Keratinocyte (primary cell): ENCODE measurements at regions not wholly inside any gene's neighbourhood (a gene's known extent, or its start where the extent isn't known, plus 50 kb on each side); places are given as distances from the start of the nearest gene placed in this dataset.

ENCODE experiments used
- EZH2 ChIP-seq: IDR thresholded peaks from one replicate; pipeline ENCODE4 v1.6.1; 2012; ENCODE audit warnings: inconsistent platforms, mild to moderate bottlenecking, low read length, moderate library complexity
- TF ChIP-seq, protein P1 (sequence below), 3 experiments: IDR thresholded peaks in 1 of 3; conservative IDR thresholded peaks in 1 of 3; optimal IDR thresholded peaks in 1 of 3; 2 replicates in 2 of 3; 3 replicates in 1 of 3; pipeline versions ENCODE3 to v1.5.1; 2011; ENCODE audit warnings: low read length in 3 of 3, mild to moderate bottlenecking in 3 of 3, moderate library complexity in 2 of 3, control low read depth in 1 of 3, inconsistent platforms in 1 of 3; ENCODE audit not compliant: insufficient read depth in 2 of 3; ENCODE audit errors: extremely low read depth in 1 of 3

DNA sequence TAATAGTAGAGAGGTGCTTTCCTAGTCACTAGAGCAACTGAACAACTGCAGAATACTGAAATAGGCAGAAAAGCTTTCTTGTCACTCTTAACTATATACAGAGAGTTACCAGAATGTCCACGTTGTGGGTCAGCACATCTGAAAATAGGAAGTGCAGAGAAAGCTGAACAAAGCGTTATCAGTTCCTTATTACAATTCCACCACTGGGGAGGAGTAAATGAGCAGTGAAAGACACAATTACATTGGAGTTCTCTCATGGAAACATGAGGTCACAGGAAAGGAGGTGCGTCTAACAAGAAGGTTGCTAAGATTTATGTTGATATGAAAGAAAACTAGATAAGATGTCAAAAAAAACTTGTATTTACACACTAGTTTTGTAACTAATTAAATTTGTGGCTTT lies 461.9 kb upstream of the COX7C start:
- TF ChIP-seq, protein P1, sequence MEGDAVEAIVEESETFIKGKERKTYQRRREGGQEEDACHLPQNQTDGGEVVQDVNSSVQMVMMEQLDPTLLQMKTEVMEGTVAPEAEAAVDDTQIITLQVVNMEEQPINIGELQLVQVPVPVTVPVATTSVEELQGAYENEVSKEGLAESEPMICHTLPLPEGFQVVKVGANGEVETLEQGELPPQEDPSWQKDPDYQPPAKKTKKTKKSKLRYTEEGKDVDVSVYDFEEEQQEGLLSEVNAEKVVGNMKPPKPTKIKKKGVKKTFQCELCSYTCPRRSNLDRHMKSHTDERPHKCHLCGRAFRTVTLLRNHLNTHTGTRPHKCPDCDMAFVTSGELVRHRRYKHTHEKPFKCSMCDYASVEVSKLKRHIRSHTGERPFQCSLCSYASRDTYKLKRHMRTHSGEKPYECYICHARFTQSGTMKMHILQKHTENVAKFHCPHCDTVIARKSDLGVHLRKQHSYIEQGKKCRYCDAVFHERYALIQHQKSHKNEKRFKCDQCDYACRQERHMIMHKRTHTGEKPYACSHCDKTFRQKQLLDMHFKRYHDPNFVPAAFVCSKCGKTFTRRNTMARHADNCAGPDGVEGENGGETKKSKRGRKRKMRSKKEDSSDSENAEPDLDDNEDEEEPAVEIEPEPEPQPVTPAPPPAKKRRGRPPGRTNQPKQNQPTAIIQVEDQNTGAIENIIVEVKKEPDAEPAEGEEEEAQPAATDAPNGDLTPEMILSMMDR (optimal IDR thresholded peaks at IDR 0.05 in 1 of 3, IDR thresholded peaks at IDR 0.05 in 1 of 3, conservative IDR thresholded peaks at IDR 0.05 in 1 of 3; ENCODE audit: extremely low read depth in 1 of 3, insufficient read depth in 2 of 3, low read length in 3 of 3), result no peak
- TF ChIP-seq EZH2, result no peak
